H7 (cell line): ENCODE measurements at regions not wholly inside any gene's neighbourhood (a gene's known extent, or its start where the extent isn't known, plus 50 kb on each side); places are given as distances from the start of the nearest gene placed in this dataset.

Experiments
- DNase-seq: peaks from one replicate; pipeline ENCODE4 v3.0.0; 2012
- H3K27me3 ChIP-seq: 2 replicates; pipeline ENCODE4 v1.6.0; 2011; ENCODE audit warnings: mild to moderate bottlenecking, low read length; ENCODE audit not compliant: control insufficient read depth, insufficient read depth
- H3K36me3 ChIP-seq: replicated peaks from 2 replicates; pipeline ENCODE4 v1.5.1; 2011; ENCODE audit warnings: low read length; ENCODE audit not compliant: control insufficient read depth, insufficient read depth
- H3K4me3 ChIP-seq: 2 replicates; pipeline ENCODE4 v1.5.1; 2011; ENCODE audit warnings: low read depth, mild to moderate bottlenecking, control low read depth, low read length, moderate library complexity; ENCODE audit not compliant: insufficient read depth

- DNase-seq: no peak
These were observed 275.2 kb upstream of the TOPAZ1 start for GRCh38 chr3:43966530-43966929.

GRCh38 chr3:43968465-43968864 is 273.2 kb upstream of the TOPAZ1 start:
- Histone ChIP-seq H3K36me3 (no peaks in the 10 kb centered on the region), H3K4me3 (no peak overlapping the region), H3K27me3 (no peaks in the 10 kb centered on the region)
- DNase-seq: peak; percentile 39

More at GRCh38 chr3:43966530-43966929, 275.2 kb upstream of the TOPAZ1 start:
- H3K27me3 ChIP-seq: no peaks in the 10 kb centered on the region
- no peaks in the 10 kb centered on the region for H3K36me3 ChIP-seq
- H3K4me3 ChIP-seq: no peak overlapping the region

DNA sequence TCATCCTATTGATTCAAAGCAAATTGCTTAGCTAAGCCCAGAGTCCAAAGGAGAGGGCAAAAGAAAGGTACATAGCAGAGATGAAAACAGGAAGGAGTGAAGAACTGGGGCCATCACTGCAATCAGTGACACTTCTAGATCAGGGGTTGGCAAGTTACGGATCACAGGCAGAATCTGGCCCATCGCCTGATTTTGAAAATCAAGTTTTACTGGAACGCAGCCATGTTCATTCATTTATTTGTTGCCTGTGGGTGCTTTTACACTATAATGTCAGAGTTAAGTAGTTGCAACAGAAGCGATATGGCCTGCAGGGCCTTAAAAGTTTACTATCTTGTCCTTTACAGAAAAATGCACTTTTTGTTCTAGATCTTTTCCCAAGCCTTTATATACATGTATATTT is 271.7 kb upstream of the TOPAZ1 start:
- no peaks in the 10 kb centered on the region for H3K36me3 ChIP-seq
- no peaks in the 10 kb centered on the region for H3K27me3 ChIP-seq
- no peak overlapping the region for H3K4me3 ChIP-seq
- DNase-seq: no peak

DNA sequence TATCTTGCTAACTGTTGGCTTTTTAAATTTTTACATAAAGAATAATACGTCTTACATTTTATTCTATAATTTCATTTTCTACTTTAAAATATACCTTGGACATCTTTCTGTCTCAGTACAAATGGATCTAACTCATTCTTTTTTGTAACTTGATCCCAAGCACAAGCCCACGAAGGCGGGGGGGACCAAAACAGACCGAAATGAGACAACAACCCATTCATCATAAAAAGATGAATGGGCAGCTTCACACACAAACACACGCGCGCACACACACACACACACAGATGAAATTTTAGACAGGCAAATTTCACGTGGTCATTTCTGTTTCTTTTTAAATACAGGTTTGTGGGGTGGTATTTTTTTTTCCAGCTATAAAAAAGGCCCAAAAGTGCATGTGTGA is 271.3 kb upstream of the TOPAZ1 start:
- DNase-seq: no peak
- Histone ChIP-seq H3K4me3 (no peak overlapping the region), H3K36me3 (no peaks in the 10 kb centered on the region)

GRCh38 chr3:43970920-43971319 is 270.8 kb upstream of the TOPAZ1 start:
- Histone ChIP-seq H3K4me3 (no peak overlapping the region), H3K27me3 (no peaks in the 10 kb centered on the region), H3K36me3 (no peaks in the 10 kb centered on the region)
- DNase-seq: no peak

More for the DNA sequence above, 271.3 kb upstream of the TOPAZ1 start:
- no peaks in the 10 kb centered on the region for H3K27me3 ChIP-seq

DNA sequence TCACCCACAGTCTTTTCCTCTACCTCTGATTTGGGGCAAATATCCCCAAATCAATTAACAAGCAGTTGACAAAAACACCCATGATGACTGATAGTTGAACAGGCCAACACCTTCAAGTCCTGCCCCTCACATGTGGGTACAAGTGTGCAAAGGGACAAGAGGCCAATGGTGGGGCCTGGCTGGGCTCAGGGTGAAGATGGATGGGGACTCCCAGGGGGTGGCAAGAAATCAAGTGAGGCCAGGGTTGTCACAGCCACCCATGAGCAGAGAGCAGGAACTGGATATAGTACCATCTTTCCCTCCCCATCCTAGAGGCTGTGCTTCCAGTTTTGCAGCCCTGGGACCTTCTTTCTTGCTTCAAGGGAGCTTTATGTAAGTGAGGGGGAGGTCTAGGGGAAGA is 270.2 kb upstream of the TOPAZ1 start:
- Histone ChIP-seq H3K4me3 (no peak overlapping the region), H3K36me3 (no peaks in the 10 kb centered on the region), H3K27me3 (no peaks in the 10 kb centered on the region)
- no peak for DNase-seq

GRCh38 chr3:43978708-43979107 is 263.0 kb upstream of the TOPAZ1 start:
- DNase-seq: no peak
- H3K4me3 ChIP-seq: no peak overlapping the region
- H3K36me3 ChIP-seq: no peaks in the 10 kb centered on the region
- no peaks in the 10 kb centered on the region for H3K27me3 ChIP-seq

DNA sequence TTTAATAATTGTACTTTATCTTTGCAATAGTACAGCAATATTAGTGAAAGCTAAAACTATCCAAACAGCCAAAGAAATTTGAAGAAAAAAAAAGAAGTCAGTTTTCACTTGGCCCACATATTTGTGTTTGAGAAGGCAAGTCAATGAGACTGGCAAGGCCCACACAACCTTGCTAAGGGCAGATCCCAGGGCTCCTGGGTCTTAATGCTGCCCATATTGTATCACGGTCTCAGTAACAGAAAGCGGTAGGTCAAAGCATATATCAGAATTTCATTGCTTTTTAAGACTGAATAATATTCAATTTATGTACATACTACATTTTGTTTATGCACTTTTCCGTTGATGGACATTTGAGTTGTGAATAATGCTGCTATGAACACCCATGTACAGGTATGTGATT is 262.0 kb upstream of the TOPAZ1 start:
- H3K36me3 ChIP-seq: no peaks in the 10 kb centered on the region
- no peak overlapping the region for H3K4me3 ChIP-seq
- no peaks in the 10 kb centered on the region for H3K27me3 ChIP-seq
- no peak for DNase-seq

DNA sequence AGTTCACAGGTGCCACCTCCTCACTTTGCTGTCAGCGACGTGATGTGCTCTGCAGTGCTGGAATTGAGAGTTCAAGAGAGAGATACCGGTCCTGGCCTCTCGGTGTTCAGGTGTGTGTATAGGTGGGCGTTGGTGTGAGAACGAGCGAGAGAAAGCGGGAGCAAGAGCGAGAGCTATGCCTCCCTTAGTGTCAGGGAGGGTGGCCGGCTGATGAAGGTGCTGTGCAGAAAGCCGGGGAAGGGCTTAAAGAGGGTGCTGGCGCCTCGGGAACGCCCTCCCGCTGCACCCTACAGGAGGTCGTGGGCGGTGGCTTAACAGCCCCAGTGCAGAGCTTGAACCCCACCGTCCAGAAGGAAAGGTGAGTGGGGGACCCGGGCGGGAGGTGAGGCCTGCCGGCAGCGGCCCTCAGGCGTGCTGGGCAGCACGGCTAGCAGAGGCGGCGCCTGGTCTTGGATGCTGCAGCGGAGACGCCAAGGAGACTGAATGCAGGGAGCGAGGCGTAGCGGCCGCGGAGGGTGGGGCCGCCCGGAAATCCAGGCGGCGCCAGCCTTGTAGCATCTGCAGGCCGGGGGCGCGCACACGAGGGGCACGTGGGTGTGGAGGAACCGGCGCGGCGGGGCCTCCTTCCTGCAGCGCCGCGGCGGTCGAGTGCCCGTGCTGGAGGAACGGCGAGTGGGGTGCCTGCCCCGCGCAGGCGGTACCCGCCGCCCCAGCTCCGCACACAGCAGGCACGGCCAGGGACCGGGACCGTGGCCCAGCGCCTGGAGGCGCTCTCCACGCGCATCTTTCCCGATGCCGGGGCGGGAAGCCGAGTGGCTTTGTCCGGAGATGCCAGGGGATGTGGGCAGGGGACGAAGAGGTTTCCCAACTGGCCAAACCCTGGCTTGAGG is 246.8 kb upstream of the TOPAZ1 start:
- peaks cover 71% of the 10 kb centered on the region for H3K27me3 ChIP-seq
- H3K4me3 ChIP-seq: peak overlapping the region; percentile 68
- no peaks in the 10 kb centered on the region for H3K36me3 ChIP-seq
- DNase-seq: peak; percentile 83

- peak overlapping the region; percentile 68 for H3K4me3 ChIP-seq
- H3K27me3 ChIP-seq: peaks cover 76% of the 10 kb centered on the region
- H3K36me3 ChIP-seq: no peaks in the 10 kb centered on the region
- peak; percentile 73 for DNase-seq
These were observed 245.9 kb upstream of the TOPAZ1 start for GRCh38 chr3:43995547-43996378.

- Histone ChIP-seq H3K4me3 (peak overlapping the region; percentile 68), H3K36me3 (no peaks in the 10 kb centered on the region), H3K27me3 (peaks cover 76% of the 10 kb centered on the region)
- peak; percentile 75 for DNase-seq
These were observed 245.0 kb upstream of the TOPAZ1 start for GRCh38 chr3:43996379-43997301.

DNA sequence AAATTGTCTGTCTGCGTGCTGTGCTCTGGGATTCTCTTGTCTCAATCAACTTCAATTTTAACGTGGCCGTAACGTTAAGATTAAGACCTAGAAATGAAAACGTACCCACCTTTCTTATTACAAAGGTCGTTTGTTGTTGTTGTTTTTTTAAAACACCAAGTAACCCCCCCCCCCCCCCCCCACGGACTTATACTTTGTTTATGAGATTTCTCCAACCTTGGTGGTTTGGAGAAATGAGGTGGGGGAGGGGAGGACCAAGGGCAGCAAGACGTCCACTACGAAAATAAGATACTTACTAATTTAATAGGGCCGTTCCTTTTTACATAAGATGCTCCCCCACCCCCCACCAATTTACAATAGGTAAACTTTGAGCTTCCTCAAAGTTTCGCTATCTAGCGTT is 244.4 kb upstream of the TOPAZ1 start:
- no peak for DNase-seq
- peak overlapping the region; percentile 68 for H3K4me3 ChIP-seq
- H3K36me3 ChIP-seq: no peaks in the 10 kb centered on the region
- peaks cover 76% of the 10 kb centered on the region for H3K27me3 ChIP-seq

- Histone ChIP-seq H3K4me3 (peak overlapping the region; percentile 68), H3K36me3 (no peaks in the 10 kb centered on the region), H3K27me3 (peaks cover 74% of the 10 kb centered on the region)
- peak; percentile 68 for DNase-seq
These were observed 243.8 kb upstream of the TOPAZ1 start for GRCh38 chr3:43997788-43998369.

DNA sequence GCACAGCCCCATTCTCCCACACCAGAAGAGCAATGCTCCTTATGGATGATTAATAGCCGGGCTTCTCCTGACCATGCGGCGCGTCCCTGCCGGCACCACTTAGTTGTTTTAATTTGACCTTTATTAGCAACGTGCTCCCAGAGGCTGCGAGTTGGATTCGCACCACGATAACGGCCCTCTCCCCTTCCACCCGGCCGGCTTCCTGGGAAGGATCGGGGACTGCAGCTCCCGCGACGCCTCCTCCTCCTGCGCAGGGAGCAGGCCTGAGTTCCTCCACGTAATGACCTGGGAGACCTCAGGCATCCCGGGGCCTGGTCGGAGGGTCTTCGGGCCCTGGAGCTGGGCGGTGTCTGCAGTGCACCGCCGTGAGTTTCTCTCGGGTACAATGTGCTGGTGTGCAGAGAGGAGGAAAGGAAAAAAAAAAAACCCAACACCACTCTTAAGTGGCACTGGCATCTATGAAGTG is 243.3 kb upstream of the TOPAZ1 start:
- Histone ChIP-seq H3K4me3 (peak overlapping the region; percentile 68), H3K27me3 (peaks cover 69% of the 10 kb centered on the region), H3K36me3 (no peaks in the 10 kb centered on the region)
- peak; percentile 71 for DNase-seq
